Ishikawa (cell line): ENCODE measurements at regions not wholly inside any gene's neighbourhood (a gene's known extent, or its start where the extent isn't known, plus 50 kb on each side); places are given as distances from the start of the nearest gene placed in this dataset.

Experiments
- CEBPB ChIP-seq: IDR thresholded peaks from 2 replicates; pipeline ENCODE4 v1.6.1; 2012
- EGR1 ChIP-seq: IDR thresholded peaks from 2 replicates; pipeline ENCODE4 v1.6.1; 2012
- EP300 ChIP-seq: IDR thresholded peaks from 2 replicates; pipeline ENCODE4 v1.6.1; 2012; ENCODE audit warnings: borderline replicate concordance
- FOXM1 ChIP-seq: IDR thresholded peaks from 2 replicates; pipeline ENCODE4 v1.6.1; 2012; ENCODE audit warnings: low read depth, borderline replicate concordance
- TCF12 ChIP-seq: IDR thresholded peaks from 2 replicates; pipeline ENCODE4 v1.6.1; 2012; ENCODE audit warnings: low read depth
- TF ChIP-seq, protein P1 (sequence below): IDR thresholded peaks from 2 replicates; pipeline ENCODE4 v1.6.1; 2012
- TF ChIP-seq, protein P2 (sequence below): IDR thresholded peaks from 2 replicates; pipeline ENCODE4 v1.6.1; 2012; ENCODE audit warnings: low read depth, mild to moderate bottlenecking

DNA sequence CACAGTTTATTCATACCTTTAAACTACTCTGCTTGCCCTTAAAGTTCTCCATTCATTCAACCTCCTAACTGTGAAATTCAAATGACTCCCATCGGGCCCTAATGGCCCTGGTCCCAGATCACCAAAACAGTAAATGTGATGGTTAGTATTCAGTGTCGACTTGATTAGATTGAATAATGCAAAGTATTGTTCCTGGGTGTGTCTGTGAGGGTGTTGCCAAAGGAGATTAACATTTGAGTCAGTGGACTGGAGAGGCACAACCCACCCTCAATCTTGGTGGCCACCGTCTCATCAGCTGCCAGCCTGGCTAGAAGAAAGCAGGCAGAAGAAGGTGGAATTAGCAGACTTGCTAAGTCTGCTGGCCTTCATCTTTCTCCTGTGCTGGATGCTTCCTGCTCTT is 80.1 kb upstream of the PLXNA4 start:
- no peak for TF ChIP-seq CEBPB
- no peak for TF ChIP-seq FOXM1
- TF ChIP-seq, protein P1, sequence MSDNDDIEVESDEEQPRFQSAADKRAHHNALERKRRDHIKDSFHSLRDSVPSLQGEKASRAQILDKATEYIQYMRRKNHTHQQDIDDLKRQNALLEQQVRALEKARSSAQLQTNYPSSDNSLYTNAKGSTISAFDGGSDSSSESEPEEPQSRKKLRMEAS, result no peak
- no peak for TF ChIP-seq EGR1
- TF ChIP-seq, protein P2, sequence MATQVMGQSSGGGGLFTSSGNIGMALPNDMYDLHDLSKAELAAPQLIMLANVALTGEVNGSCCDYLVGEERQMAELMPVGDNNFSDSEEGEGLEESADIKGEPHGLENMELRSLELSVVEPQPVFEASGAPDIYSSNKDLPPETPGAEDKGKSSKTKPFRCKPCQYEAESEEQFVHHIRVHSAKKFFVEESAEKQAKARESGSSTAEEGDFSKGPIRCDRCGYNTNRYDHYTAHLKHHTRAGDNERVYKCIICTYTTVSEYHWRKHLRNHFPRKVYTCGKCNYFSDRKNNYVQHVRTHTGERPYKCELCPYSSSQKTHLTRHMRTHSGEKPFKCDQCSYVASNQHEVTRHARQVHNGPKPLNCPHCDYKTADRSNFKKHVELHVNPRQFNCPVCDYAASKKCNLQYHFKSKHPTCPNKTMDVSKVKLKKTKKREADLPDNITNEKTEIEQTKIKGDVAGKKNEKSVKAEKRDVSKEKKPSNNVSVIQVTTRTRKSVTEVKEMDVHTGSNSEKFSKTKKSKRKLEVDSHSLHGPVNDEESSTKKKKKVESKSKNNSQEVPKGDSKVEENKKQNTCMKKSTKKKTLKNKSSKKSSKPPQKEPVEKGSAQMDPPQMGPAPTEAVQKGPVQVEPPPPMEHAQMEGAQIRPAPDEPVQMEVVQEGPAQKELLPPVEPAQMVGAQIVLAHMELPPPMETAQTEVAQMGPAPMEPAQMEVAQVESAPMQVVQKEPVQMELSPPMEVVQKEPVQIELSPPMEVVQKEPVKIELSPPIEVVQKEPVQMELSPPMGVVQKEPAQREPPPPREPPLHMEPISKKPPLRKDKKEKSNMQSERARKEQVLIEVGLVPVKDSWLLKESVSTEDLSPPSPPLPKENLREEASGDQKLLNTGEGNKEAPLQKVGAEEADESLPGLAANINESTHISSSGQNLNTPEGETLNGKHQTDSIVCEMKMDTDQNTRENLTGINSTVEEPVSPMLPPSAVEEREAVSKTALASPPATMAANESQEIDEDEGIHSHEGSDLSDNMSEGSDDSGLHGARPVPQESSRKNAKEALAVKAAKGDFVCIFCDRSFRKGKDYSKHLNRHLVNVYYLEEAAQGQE, result no peak
- no peak for TF ChIP-seq EP300
- no peak for TF ChIP-seq TCF12
